Amygdala (tissue), 56 donors: ENCODE measurements at regions not wholly inside any gene's neighbourhood (a gene's known extent, or its start where the extent isn't known, plus 50 kb on each side); places are given as distances from the start of the nearest gene placed in this dataset.

ENCODE experiments used
- DNase-seq, 56 donors: peaks; one replicate each; lab custom pipeline; 2025; lab: John Stamatoyannopoulos, UW

DNA sequence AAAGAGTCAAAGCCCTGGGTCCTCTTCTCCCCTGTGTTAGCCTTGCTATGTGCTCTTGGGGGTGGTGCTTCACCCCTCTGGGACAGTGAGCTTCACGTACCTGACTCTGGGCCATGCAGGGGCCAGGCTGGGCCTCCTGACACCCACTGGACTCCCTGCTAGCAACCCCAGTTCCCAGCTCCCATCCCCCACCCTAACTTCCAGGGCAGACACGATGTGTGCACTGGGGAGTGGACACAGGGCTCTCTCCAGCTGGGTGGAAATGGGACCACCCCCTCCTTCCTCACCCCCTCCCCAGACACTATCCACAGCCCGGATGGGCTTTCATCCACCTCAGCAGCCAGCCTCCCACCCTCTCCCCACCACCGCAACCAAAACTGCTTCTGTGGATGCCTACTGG lies 113.0 kb upstream of the ZNF479 start:
- DNase-seq, result no peak

DNA sequence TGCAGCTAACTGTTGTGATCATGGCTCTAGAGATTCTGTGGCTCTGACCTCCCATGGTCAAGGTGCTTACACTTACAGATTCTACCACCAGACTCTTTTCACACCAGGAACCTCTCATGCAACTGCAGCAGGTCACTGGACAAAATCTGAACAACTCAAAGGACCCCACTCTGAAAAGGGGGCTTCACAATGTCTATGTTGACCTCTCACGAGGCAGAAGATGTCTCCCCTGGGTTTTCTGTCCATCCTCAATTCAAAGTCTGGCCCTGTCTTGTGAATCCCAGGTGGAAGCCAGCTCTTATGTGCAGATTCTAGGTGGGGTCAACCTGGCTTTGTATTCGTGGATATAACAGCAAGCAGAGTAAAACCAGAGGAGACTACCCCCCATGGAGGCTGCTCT lies 118.6 kb upstream of the ZNF479 start:
- DNase-seq, result no peak

DNA sequence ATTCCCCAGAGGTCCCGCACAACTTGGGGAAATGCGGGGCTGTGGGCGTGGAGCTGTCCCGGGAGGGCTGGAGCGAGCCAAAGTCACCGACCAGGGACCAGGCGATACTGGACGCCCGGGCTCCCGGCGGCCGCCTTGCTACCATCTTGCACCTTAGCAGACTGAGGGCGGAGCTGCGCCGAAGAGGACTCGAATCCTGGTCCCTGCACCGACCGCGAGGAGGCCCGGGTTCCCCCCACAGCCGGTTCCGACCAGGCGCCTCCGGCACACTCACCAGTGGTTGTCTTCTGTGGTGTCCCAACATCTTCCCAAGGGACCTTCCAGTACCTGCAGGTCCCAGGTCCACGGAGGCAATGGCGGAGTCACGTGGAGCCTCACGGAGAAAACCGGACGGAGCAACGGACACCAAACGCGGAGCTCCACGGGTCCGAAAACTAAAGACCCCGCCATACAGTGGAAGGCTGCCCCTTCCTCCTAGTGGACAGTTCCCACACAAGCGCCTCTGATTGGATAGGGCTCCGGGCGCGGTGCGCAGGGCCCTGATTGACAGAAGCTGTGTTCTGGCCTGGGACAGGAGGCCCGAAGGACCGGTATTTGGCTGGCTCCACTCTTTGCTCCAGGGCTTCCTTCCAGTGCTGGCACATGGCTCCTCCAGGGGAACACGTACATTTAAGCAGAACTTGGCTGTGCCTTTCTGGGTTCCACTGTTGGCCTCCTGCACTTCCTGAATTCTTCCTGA lies 124.6 kb upstream of the ZNF479 start:
- DNase-seq, result no peak

DNA sequence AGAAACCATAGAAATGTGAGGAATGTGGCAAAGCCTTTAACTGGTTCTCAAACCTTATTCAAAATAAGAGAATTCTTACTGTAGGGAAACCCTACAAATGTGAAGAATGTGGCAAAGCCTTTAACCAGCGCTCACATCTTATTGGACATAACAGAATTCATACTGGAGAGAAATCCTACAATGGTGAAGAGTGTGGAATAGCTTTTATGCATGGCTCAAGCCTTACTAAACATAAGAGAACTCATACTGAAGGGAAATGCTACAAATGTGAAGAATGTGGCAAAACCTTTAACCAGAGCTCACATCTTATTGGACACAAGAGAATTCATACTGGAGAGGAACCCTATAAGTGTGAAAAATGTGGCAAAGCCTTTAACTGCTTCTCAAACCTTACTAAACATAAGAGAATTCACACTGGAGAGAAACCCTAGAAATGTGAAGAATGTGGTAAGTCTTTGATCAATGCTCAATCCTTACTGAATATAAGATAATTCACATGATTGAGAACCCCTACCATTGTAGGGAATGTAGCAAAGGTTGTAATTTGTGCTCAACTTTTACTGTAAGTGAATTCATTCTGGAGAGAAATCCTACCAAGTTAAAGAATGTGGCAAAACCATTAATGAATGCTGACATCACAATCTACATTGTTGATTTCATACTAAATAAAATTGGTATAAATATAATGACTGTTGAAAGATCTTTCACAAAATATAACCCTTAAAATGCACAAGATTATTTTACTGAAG lies 142.5 kb upstream of the ZNF479 start:
- no peak for DNase-seq

DNA sequence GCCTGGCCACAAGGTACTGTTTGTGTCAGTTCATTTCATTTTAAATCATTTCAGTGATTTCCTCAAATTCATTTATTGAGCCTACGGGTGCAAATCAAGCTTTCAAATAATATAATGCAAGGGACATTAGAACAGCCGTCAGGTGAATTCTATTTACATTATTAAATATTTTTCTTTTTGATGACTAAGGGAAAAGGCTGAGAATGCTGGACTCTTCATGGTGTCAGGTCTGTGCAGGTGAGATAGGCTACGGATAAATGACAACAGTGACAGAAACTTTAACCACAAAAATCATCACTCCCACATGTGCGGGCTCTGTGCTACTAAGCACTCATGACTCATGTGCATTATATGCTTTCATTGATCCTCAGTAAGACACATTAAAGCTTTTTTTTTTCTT lies 149.2 kb upstream of the ZNF716 start:
- no peak for DNase-seq

DNA sequence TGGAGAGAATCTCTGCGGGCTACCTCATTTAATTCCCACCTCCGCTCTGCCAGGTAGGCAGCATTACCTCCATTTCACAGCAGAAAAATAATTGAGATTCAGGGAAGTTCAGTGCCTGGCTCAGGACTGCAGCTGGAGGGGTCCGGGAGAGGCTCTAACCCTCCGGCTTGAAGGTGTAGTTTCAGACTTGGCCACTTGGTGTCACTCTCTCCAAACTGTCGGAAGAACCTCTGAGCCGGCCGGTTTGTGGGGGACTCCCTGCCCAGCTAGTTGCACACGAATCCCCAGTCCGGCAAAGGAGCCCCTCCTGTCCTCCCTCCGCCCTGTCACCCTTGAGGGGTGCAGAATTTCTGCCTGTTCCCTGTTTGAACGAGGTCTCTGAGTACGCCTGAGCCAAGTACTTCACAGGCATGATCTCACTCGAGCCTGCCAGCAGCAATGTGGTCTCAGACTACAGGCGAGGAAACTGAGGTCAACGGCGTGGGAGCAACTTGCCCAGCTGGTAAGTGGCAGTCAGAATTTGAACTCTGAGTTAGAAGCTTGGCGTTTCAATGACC lies 144.7 kb upstream of the ZNF716 start:
- DNase-seq, result peak in 5 of 56 donors; percentile 1 to 11 (median 6)

DNA sequence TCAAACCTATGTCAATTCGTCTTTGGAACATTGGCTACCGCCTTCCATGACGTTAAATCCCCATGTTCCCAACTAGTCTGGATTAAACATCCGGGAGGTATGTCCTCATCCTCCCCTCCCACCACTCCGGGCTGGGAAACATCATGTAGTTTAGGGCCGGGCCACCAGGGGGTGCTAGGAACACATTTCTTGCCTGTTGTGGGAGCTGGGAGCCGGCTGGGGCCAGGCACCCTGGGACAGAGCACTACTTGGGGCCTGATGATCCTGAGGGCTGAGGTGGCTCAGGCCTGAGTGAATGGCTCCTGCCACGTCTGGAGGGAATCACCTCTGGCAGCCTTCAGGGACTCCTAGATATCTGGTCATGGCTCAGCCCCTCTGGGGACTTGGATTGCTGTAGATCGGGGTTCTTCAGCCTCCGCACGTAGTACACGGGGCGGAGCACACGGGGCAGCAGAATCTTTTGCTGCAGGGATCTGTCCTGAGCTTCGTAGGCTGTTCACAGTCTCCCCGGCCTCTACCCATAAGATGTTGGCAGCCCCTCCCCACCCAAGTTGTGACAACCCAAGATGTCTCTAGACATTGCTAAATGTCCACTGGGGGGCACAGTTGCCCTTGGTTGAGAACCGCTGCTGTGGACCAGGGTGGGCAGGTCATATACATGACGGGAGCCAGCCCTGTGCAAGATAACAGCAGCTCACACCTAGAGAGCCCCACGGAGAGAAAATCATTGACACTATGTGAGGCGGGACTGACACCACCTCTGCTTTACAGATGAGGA lies 141.2 kb upstream of the ZNF716 start:
- peak in 5 of 56 donors; percentile 3 to 15 (median 4) for DNase-seq

DNA sequence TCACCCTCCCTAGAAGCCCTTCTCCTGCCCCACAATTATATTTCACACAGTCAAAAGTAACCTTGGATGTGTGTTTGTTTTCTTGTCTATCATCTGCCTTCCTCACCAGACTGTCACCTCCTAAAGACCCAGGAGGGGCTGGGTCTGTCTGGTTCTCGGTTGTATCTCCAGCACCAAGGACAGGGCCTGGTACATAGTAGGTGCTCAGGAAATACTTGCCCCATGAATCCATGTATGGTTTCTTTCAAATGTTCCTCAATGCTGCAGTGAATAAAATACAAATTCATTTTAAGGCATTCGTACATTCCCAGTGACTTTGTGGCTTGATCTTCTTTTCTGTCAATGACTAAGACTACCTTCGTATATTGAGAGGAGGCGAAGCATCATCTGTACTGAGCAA lies 122.9 kb upstream of the ZNF716 start:
- no peak for DNase-seq

DNA sequence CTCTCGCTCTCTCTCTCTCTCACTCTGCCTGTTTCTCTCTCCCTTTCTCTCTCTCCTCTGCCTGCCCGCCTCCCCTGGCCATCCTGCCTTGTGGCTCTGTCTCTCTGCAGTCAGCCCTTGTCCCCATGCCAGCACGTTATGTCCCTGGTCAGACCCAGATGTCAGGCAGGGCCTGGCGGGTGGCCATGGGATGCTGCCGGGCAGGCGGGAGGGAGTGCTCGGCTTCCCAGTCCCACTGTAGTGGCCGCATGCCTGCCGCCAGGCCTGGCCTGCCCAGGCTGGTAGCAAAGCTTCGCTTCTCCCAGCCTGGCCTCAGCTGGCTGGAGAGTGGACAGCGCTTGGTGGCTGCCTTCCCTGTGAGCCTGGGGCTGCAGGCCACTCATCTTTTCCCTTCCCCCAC lies 121.5 kb upstream of the ZNF716 start:
- DNase-seq, result no peak

DNA sequence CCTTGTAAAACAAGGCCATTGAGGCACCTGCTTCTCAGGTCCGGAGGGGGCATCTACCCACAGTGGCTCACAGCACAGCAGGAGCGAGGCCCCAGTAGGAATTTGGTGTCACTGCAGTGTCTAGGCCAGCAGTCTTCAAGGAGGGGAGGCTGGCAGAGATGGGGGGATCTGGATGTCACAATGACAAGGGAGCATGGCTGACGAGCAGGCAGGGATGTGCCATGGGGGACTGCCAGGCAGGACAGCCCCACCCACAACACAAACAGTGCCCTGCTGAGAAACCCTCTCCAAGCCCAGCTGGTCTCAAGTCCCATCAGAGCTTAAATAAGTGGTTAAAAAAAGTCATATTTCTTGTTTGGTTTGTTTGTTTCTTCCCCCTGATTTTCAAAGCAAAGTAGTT lies 121.0 kb upstream of the ZNF716 start:
- no peak for DNase-seq

DNA sequence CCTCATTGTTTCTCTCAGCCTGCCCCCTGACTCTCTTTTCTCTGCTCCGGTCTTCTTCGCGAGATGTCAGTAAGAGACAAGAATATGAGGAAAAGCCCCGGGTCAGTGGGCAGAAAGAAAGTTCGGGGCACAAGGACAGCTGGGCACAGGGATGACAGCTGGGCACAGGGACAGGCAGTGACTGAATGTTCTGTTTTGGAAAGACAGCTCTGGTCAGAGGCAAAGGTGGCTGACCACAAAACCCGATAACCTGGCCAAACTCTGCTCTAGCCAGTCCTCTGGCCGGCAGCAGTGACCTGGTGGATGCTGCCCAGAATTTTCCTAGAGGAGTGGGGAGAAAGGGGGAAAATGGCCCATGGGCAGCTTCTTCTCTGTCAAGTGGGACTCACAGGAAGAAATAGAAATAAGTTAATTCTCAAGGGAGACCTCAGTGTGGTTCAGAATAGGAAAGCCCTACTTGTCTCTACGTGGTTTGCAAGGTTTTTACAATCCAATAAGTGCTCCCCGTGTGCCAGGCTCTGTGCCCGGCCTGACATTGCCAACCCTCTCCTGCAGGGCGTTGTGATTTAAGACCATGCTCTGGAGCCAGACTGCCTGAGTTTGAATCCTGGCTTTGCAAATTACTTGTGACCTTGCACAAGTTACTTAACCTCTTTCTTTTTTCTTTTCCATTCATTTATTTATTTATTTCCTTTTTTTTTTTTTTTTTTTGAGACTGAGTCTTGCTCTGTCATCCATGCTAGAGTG lies 110.6 kb upstream of the ZNF716 start:
- no peak for DNase-seq

DNA sequence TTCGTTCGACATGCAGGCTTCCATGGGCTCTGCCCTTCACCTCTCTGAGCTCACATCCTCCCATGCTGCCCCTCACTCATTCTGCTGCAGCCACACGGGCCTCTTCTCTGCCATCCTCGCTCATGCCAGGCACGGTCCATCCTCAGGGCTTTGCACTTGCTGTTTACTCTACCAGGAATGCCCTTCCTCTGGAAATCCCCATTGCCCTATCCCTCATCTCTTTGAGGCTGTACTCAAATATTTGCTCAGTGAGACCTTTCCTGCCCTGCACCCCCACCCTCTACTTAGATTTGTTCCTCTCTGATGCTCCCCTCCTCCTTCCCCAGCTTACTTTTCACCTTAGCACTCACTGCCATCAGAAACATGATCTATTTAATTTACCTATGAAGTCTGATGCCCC lies 107.0 kb upstream of the ZNF716 start:
- no peak for DNase-seq

DNA sequence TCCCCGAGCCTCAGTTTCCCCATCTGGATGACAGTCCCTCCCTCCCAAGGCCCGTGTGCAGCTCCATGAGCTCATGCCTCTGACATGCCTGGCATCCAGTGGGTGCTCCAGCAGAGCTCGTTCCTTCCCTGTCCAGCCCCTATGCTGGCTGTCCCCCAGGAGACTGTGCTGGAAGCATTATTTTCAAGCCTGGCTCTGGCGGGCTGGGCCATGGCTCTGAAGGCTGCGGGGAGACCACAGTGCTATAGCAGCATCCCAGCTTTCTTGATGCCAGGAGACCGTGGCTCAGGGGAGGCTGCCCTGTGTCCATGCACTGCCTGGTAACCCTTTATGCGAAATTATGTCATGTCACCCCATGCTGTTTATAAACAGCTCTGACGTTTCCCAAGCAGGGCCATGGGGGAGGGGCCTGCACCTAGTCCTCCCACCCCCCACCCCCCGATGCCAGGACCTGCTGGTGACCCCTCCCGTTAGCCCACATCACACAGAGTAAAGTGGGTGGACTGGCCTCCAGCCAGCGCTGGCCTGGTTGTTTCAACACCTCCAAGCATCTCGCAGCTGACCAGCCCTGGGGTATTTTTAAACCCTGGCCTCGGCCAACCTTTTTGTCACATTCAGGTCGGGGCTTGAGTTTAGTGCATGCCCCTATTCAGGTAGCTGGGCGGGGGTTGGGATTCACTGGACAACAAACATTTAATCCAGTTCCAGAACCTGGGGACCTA lies 105.9 kb upstream of the ZNF716 start:
- no peak for DNase-seq

DNA sequence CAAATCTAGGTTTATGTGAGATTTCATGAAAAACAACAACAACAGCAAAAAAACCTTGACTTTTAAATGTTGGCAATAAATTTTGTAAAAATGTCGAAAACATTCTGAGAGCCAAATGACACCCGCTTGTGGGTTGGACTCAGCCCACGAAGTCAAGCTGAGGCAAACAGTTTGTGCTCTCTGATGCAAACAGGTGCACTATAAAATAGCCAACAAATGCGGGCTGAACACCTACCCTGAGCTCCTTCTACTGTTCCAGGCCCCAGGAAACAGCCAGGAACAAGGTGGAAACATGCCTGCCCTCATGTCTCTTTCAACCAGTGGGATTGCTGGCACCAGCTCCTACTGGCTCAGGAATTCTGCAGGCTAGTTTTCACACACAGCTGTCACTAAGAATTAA lies 105.0 kb upstream of the ZNF716 start:
- no peak for DNase-seq

DNA sequence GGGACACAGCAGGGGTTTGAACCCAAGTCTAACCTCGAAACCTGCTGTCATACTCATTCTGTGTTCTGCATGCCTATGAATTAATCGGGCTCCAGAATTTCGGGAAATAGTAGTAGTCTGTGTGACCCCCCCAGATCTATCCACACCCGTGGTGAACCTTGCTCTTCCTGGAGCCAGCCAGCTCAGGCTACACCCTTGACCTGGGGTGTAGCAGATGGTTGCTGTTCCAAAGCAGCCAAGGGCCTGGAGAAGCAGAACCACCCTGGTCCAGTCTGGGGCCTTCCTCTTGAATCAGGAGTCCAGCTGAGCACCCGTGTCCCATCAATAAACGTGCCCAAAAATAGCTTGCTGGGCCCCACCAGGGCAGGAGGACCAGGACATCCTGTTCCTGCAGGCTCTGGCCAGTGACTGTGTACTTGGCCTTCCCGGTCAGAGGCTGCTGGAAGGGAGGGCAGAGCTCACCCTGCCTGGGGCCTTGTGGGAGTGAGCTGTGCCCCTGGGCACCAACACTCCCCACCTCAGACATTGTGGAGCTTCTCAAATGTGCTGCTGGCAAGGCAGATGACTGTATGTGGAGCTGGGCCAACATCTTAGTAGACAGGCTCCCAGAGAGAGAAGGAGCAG lies 101.2 kb upstream of the ZNF716 start:
- DNase-seq, result no peak

DNA sequence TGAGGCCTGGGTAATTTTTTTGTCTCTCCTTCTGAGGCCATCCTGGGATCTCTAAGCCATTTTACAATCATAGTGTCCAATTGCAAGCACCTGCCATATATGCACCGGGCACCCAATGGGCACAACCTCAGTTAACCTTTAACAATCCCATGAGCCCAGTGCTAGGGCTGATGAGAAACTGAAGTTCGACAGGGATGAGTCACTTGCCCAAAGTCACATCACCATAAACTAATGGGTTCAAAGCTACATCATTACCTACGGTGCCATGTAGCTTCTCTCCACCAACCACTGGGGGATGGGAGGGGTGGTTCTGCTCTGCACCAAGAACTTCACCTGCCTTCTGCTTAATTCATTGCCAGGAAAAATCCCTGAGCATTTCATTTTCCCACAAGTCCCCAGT lies 95.8 kb upstream of the ZNF716 start:
- no peak for DNase-seq

DNA sequence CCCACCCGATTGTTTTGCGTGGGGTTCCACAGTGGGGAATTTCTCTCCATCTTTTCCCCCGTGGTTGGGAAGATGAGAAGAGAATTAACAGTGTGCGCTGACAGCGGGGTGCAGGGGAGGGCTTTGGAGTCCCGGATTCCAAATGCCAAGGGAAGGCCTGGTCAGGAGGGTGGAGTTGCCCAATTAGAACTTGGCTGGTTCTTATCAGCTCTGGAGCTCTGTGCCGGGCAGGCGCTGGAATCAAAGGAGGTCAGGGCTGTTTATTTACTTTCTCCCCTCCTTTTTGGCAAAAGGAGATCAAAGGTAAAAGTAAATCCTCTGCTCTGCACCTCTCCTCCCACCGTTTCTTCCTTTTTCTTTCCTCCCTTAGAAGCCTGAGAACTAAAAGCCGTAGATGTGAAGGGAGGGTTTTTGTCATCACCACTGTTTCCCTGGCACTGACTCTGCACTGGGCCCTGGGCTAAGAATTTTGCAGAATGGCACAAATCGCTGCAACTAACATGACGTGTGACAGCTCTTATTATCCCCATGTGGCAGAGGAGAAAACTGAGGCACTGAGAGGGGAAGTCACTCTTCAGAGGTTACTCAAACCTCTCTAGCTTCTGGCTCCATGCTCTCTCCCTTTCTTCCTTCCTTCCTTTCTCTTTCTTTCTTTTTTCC lies 95.2 kb upstream of the ZNF716 start:
- DNase-seq, result no peak

DNA sequence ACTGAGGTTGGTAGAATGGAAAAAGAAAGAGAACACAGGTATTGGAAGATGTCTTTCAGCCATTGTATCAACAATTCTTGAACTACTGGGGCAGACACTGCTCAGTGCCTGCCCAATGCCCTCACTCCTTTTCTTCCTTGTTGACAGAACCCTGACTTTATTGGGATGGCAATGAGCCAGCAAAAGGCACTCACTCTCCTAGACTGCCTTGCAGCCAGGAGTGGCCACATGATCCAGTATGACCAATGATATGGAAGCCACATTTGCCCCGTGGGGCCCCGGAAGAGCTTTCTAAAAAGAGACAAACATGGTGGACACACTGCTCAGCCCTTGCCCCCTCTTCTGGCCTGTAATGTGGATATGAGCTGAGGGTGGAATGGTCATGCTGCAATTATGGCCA lies 88.6 kb upstream of the ZNF716 start:
- no peak for DNase-seq

DNA sequence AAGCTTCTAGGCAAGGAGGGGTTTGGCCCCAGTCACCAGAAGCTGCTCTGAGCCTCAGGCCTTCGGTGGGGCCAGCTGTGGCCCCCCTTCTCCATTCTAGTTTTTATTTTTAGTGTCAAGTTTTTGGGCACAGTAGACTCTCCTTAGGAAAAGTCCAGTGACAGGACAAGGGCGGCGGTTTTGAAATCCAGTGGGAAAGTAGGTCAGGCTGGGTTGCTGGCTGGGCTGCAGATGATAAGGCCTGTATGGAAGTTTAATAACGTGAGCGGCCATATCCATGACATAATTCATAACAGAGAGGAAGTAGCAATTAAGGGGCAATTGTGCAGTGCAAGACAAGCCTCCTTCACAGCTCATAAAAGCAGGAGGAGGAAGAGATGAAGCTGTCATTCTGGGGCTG lies 87.1 kb upstream of the ZNF716 start:
- no peak for DNase-seq
